ENCODE measurements at regions not wholly inside any gene's neighbourhood (a gene's known extent, or its start where the extent isn't known, plus 50 kb on each side); places are given as distances from the start of the nearest gene placed in this dataset.

- no peak for TF ChIP-seq ZBTB44 (CRISPR knock-in tag; IDR thresholded peaks at IDR 0.05)
- no peak for TF ChIP-seq REL (CRISPR knock-in tag; conservative IDR thresholded peaks at IDR 0.05)
These were observed 163.5 kb downstream of the CDH19 start (continued) for GRCh38 chr18:66440433-66440832.

- no peaks in the 10 kb centered on the region for H4K20me1 ChIP-seq (ENCODE audit: insufficient read depth, low read length)
- ChIA-PET POLR2A (no interaction called here), CTCF (ENCODE audit: low intra/inter-chr PET ratio, low total read pairs) (no interaction called here)
- no peak overlapping the region for H3K4me3 ChIP-seq (replicated peaks in 1 of 3; ENCODE audit: insufficient read depth in 1 of 3, low read depth in 2 of 3, low read length in 3 of 3)
- no peaks in the 10 kb centered on the region for H3K79me2 ChIP-seq (ENCODE audit: insufficient read depth, low read length)
- TF ChIP-seq MAFF (IDR thresholded peaks at IDR 0.05; ENCODE audit: low read depth, low read length) (0 out of 2 replicates have a peak, but pooled peaks have one; percentile 33), MAFK (conservative IDR thresholded peaks at IDR 0.05 in 1 of 2, IDR thresholded peaks at IDR 0.05 in 1 of 2; ENCODE audit: low read length in 2 of 2) (0 out of 4 replicates have a peak, but pooled peaks of 1 of the 2 experiments have one; percentile 2), ZKSCAN5 (CRISPR knock-in tag; IDR thresholded peaks at IDR 0.05) (no peak)
- no peak overlapping the region for H2AFZ ChIP-seq (ENCODE audit: low read length)
- 87% methylated on average over 6 of the region's 7 CpGs for WGBS (ENCODE audit: low lambda C conversion rate)
- H3K36me3 ChIP-seq (replicated peaks in 1 of 2; ENCODE audit: control insufficient read depth in 1 of 2, insufficient read depth in 2 of 2, low read length in 2 of 2): no peaks in the 10 kb centered on the region
- DNase-seq (ENCODE audit: low spot score): no peak
- intact Hi-C loops (cut with micrococcal nuclease; ENCODE audit: unreplicated experiment) (loop anchor here (5.0 kb wide), 1 partner anchor 53 kb away; no protein-coding TSS in a partner anchor), in situ Hi-C loops (cut with HindIII; ENCODE audit: extremely low pct_ligation_motif_present, low pct_unique_long_range_greater_than_20kb) (no loop called here)
- H3K9ac ChIP-seq (ENCODE audit: insufficient read depth, low read depth, low read length): no peak overlapping the region
- H3K4me1 ChIP-seq (ENCODE audit: insufficient read depth, low read length): peaks cover 17% of the 10 kb centered on the region
- 0 out of 2 replicates have a peak overlapping the region, but pooled peaks have one; percentile 36 for H3K4me2 ChIP-seq (ENCODE audit: low read depth, low read length)
- H3K9me3 ChIP-seq (ENCODE audit: low read length): no peaks in the 10 kb centered on the region
- H3K27ac ChIP-seq (ENCODE audit: extremely low read length, insufficient read depth, low read length): peak overlapping the region; percentile 16
- no peak for ATAC-seq
- no TSS peak for BruUV-seq (replicated peaks)
- FAIRE-seq: no peak
- no peaks in the 10 kb centered on the region for H3K27me3 ChIP-seq (ENCODE audit: control insufficient read depth in 1 of 2, insufficient read depth in 2 of 2, low read length in 2 of 2)
These were observed 164.2 kb downstream of the CDH19 start for GRCh38 chr18:66439670-66440069.
